SU-DHL-6 (cell line): ENCODE measurements at regions not wholly inside any gene's neighbourhood (a gene's known extent, or its start where the extent isn't known, plus 50 kb on each side); places are given as distances from the start of the nearest gene placed in this dataset.

Source experiments
- CTCF ChIP-seq: fragments of 200-600 bp; sonication (generic); IDR thresholded peaks from one replicate; pipeline ENCODE4 v1.5.1; 2017; ENCODE audit warnings: antibody characterized with exemption, mild to moderate bottlenecking, low read length, moderate library complexity; ENCODE audit not compliant: insufficient read depth, poor library complexity, severe bottlenecking
- EZH2phosphoT487 ChIP-seq: fragments of 200-600 bp; sonication (generic), shearing (Covaris generic); conservative IDR thresholded peaks from 2 replicates; pipeline ENCODE4 v1.6.1; 2018; ENCODE audit warnings: mild to moderate bottlenecking, antibody characterized with exemption, low read length, moderate library complexity, mixed read lengths

GRCh38 chr20:43812216-43812615 is 85.4 kb upstream of the GTSF1L start:
- TF ChIP-seq CTCF (no peak), EZH2phosphoT487 (no peak)
